ENCODE measurements at regions not wholly inside any gene's neighbourhood (a gene's known extent, or its start where the extent isn't known, plus 50 kb on each side); places are given as distances from the start of the nearest gene placed in this dataset.

DNA sequence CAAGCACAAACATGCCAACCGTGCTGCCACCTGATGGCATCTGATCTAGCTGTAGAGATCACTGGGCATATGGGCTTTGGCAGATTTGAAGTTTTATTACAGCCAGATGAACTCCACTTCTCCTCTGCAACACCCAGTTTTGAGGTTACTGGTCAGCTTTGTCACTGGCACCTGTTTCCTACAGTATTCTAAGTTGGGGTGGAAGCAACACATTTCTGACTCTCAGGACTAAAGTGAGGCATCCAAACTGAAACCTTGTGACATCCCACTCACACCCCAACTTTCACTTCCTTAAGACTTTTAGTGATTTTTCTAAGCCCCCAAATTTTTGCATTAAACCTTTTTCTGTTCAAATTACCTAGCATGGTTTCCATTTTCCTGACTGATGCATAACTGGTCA is 115.1 kb upstream of the PCDH18 start:
- H3K27ac ChIP-seq (ENCODE audit: poor library complexity, severe bottlenecking), result no peak overlapping the region

GRCh38 chr4:137644201-137644600 is 111.9 kb upstream of the PCDH18 start:
- no peak overlapping the region for H3K4me3 ChIP-seq (ENCODE audit: severe bottlenecking)

More for the DNA sequence above, 115.1 kb upstream of the PCDH18 start:
- Histone ChIP-seq H3K36me3 (ENCODE audit: low read depth) (no peaks in the 10 kb centered on the region), H3K9me3 (ENCODE audit: severe bottlenecking) (no peaks in the 10 kb centered on the region), H3K4me1 (ENCODE audit: insufficient read depth, poor library complexity, severe bottlenecking) (no peaks in the 10 kb centered on the region), H3K4me3 (ENCODE audit: severe bottlenecking) (no peak overlapping the region), H3K27me3 (ENCODE audit: insufficient read depth, poor library complexity, severe bottlenecking) (no peaks in the 10 kb centered on the region)
- no peak for ATAC-seq (ENCODE audit: low read depth)
- TF ChIP-seq, protein P1, sequence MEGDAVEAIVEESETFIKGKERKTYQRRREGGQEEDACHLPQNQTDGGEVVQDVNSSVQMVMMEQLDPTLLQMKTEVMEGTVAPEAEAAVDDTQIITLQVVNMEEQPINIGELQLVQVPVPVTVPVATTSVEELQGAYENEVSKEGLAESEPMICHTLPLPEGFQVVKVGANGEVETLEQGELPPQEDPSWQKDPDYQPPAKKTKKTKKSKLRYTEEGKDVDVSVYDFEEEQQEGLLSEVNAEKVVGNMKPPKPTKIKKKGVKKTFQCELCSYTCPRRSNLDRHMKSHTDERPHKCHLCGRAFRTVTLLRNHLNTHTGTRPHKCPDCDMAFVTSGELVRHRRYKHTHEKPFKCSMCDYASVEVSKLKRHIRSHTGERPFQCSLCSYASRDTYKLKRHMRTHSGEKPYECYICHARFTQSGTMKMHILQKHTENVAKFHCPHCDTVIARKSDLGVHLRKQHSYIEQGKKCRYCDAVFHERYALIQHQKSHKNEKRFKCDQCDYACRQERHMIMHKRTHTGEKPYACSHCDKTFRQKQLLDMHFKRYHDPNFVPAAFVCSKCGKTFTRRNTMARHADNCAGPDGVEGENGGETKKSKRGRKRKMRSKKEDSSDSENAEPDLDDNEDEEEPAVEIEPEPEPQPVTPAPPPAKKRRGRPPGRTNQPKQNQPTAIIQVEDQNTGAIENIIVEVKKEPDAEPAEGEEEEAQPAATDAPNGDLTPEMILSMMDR (IDR thresholded peaks at IDR 0.05; ENCODE audit: poor library complexity, severe bottlenecking), result no peak
- no peak for DNase-seq (ENCODE audit: low spot score)

GRCh38 chr4:137641544-137641943 is 109.2 kb upstream of the PCDH18 start:
- no peak overlapping the region for H3K27ac ChIP-seq (ENCODE audit: poor library complexity, severe bottlenecking)
- ATAC-seq (ENCODE audit: low read depth) (no peak), DNase-seq (ENCODE audit: low spot score) (no peak)
- no peaks in the 10 kb centered on the region for H3K4me1 ChIP-seq (ENCODE audit: insufficient read depth, poor library complexity, severe bottlenecking)
- no peaks in the 10 kb centered on the region for H3K36me3 ChIP-seq (ENCODE audit: low read depth)
- H3K9me3 ChIP-seq (ENCODE audit: severe bottlenecking), result no peaks in the 10 kb centered on the region
- no peaks in the 10 kb centered on the region for H3K27me3 ChIP-seq (ENCODE audit: insufficient read depth, poor library complexity, severe bottlenecking)
- H3K4me3 ChIP-seq (ENCODE audit: severe bottlenecking), result no peak overlapping the region
- TF ChIP-seq, protein P1 (IDR thresholded peaks at IDR 0.05; ENCODE audit: poor library complexity, severe bottlenecking), result no peak

More at GRCh38 chr4:137644201-137644600, 111.9 kb upstream of the PCDH18 start:
- Histone ChIP-seq H3K27me3 (ENCODE audit: insufficient read depth, poor library complexity, severe bottlenecking) (no peaks in the 10 kb centered on the region), H3K4me1 (ENCODE audit: insufficient read depth, poor library complexity, severe bottlenecking) (no peaks in the 10 kb centered on the region), H3K36me3 (ENCODE audit: low read depth) (no peaks in the 10 kb centered on the region), H3K27ac (ENCODE audit: poor library complexity, severe bottlenecking) (no peak overlapping the region), H3K9me3 (ENCODE audit: severe bottlenecking) (no peaks in the 10 kb centered on the region)
- DNase-seq (ENCODE audit: low spot score) (no peak), ATAC-seq (ENCODE audit: low read depth) (no peak)
- TF ChIP-seq, protein P1 (IDR thresholded peaks at IDR 0.05; ENCODE audit: poor library complexity, severe bottlenecking), result no peak

DNA sequence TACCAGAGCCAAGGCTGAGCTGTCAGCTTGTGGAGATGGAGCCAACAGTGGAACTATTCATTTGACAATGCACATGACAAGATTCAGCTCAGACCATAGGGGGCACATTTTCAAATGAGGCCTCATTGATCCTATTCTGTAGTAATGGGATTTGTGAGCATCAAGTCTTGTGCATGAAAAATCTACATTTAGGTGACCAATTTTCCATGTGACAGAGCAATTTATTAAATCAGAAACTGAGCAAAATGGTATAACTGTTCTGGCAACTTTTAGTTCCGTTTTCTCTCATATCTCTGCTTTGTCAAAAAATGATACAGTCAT is 108.5 kb upstream of the PCDH18 start:
- H3K4me3 ChIP-seq (ENCODE audit: severe bottlenecking), result no peak overlapping the region
- H3K36me3 ChIP-seq (ENCODE audit: low read depth), result no peaks in the 10 kb centered on the region
- no peaks in the 10 kb centered on the region for H3K4me1 ChIP-seq (ENCODE audit: insufficient read depth, poor library complexity, severe bottlenecking)
- no peak overlapping the region for H3K27ac ChIP-seq (ENCODE audit: poor library complexity, severe bottlenecking)
- DNase-seq (ENCODE audit: low spot score) (no peak), ATAC-seq (ENCODE audit: low read depth) (no peak)
- TF ChIP-seq, protein P1 (IDR thresholded peaks at IDR 0.05; ENCODE audit: poor library complexity, severe bottlenecking), result no peak
- H3K27me3 ChIP-seq (ENCODE audit: insufficient read depth, poor library complexity, severe bottlenecking), result no peaks in the 10 kb centered on the region
- H3K9me3 ChIP-seq (ENCODE audit: severe bottlenecking), result no peaks in the 10 kb centered on the region

DNA sequence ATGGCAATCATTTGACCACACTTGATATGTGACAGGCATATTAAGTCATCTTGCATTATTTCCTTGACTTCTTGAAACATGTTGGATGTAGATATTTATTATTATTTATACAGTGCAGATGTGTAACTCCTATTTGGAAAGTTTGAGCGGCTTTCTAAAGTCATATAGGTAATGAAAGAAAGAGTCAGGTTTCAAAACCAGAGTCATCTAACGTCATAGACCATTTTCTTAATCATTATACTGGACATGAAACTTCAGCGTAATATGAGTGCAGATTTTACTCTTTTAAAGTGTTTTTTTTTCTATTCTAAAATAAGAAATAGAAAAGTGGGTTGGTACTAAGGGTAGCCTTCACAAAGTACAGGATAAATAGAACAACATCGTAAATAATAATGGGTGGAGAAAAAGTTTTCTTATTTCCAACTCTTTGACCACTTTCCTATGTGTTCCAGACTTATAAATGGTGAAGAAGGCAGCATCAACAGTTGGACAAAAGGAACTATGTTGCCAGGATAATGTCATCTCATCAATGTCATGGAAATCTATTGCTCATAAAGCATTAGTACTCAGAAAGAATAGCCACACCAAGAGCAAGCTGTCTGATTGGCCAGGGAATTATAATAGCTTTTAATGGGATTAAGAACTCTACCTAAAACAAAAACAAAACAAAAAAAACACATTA is 108.0 kb upstream of the PCDH18 start:
- ATAC-seq (ENCODE audit: low read depth) (no peak), DNase-seq (ENCODE audit: low spot score) (no peak)

More for the DNA sequence above, 108.0 kb upstream of the PCDH18 start:
- Histone ChIP-seq H3K4me1 (ENCODE audit: insufficient read depth, poor library complexity, severe bottlenecking) (no peaks in the 10 kb centered on the region), H3K36me3 (ENCODE audit: low read depth) (no peaks in the 10 kb centered on the region), H3K4me3 (ENCODE audit: severe bottlenecking) (no peak overlapping the region), H3K27ac (ENCODE audit: poor library complexity, severe bottlenecking) (no peak overlapping the region), H3K27me3 (ENCODE audit: insufficient read depth, poor library complexity, severe bottlenecking) (no peaks in the 10 kb centered on the region), H3K9me3 (ENCODE audit: severe bottlenecking) (no peaks in the 10 kb centered on the region)
- TF ChIP-seq, protein P1 (IDR thresholded peaks at IDR 0.05; ENCODE audit: poor library complexity, severe bottlenecking), result no peak

Measured in RWPE2 (cell line).